Chondrocyte (in vitro differentiated cells): ENCODE measurements at regions not wholly inside any gene's neighbourhood (a gene's known extent, or its start where the extent isn't known, plus 50 kb on each side); places are given as distances from the start of the nearest gene placed in this dataset.

Experiments
- DNase-seq: peaks from one replicate; pipeline ENCODE4 v3.0.0; 2021; ENCODE audit warnings: mixed read lengths, low spot score
- H3K27ac Mint-ChIP-seq: one replicate; pipeline ENCODE4 v1.8.0; 2021; ENCODE audit warnings: mild to moderate bottlenecking, moderate library complexity, mixed read lengths; ENCODE audit not compliant: unreplicated experiment
- H3K27me3 Mint-ChIP-seq: 2 replicates; pipeline ENCODE4 v1.8.0; 2021; ENCODE audit warnings: low read depth, mixed read lengths
- H3K36me3 Mint-ChIP-seq: 2 replicates; pipeline ENCODE4 v1.8.0; 2021; ENCODE audit warnings: low read depth, mixed read lengths
- H3K4me1 Mint-ChIP-seq: 2 replicates; pipeline ENCODE4 v1.8.0; 2021; ENCODE audit warnings: low read depth, mild to moderate bottlenecking, mixed read lengths
- H3K4me3 Mint-ChIP-seq: one replicate; pipeline ENCODE4 v1.8.0; 2021; ENCODE audit warnings: mild to moderate bottlenecking, moderate library complexity, mixed read lengths; ENCODE audit not compliant: unreplicated experiment
- H3K9me3 Mint-ChIP-seq: 2 replicates; pipeline ENCODE4 v1.8.0; 2021; ENCODE audit warnings: low read depth, mixed read lengths
- TF ChIP-seq, protein P1 (sequence below): fragments of 200-600 bp; sonication (generic); IDR thresholded peaks from 2 replicates; pipeline ENCODE4 v1.5.0; 2021; ENCODE audit warnings: antibody characterized with exemption, mild to moderate bottlenecking, moderate library complexity

DNA sequence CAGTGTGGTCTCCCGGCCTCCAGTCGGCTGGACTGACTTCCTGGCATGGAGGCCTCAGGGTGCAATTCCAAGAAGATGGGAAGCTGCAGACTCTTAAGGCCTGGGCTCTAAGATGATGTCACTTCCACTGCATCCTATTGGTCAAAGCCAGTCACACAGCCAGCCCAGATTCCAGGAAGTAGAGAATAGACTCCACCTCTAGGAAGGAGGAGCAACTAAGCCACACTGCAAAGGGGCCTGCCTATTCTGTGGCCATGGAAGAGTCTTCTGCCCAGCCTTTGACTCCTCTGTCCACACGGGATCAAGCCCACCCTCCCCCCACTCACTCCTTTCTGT lies 103.9 kb upstream of the RFLNA start:
- H3K36me3 Mint-ChIP-seq: peaks cover 2% of the 10 kb centered on the region
- H3K27ac Mint-ChIP-seq: no peak overlapping the region
- H3K4me1 Mint-ChIP-seq: peaks cover 15% of the 10 kb centered on the region
- no peaks in the 10 kb centered on the region for H3K27me3 Mint-ChIP-seq
- DNase-seq: no peak
- peaks cover 4% of the 10 kb centered on the region for H3K9me3 Mint-ChIP-seq
- TF ChIP-seq, protein P1, sequence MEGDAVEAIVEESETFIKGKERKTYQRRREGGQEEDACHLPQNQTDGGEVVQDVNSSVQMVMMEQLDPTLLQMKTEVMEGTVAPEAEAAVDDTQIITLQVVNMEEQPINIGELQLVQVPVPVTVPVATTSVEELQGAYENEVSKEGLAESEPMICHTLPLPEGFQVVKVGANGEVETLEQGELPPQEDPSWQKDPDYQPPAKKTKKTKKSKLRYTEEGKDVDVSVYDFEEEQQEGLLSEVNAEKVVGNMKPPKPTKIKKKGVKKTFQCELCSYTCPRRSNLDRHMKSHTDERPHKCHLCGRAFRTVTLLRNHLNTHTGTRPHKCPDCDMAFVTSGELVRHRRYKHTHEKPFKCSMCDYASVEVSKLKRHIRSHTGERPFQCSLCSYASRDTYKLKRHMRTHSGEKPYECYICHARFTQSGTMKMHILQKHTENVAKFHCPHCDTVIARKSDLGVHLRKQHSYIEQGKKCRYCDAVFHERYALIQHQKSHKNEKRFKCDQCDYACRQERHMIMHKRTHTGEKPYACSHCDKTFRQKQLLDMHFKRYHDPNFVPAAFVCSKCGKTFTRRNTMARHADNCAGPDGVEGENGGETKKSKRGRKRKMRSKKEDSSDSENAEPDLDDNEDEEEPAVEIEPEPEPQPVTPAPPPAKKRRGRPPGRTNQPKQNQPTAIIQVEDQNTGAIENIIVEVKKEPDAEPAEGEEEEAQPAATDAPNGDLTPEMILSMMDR: no peak
- no peak overlapping the region for H3K4me3 Mint-ChIP-seq

DNA sequence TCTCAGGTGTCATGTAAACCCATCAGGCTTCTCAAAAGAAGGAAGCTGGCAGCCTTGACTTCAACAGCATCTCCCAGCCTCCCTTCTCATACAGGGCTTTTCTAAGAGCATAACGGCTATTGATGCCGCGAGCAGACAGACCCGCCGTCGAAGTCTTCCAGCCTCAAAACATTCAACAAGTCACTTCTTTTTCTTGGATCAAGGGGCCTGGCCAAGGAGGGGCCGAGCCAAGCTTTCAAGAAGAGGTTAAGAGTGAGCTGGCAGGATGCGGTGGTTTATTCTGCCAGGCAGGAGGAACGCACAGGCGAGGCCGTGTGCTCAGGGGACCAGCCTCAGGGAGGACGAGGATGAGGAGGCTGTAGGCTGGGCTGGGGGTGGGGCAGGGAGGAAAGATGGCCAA lies 102.9 kb upstream of the RFLNA start:
- no peak overlapping the region for H3K4me3 Mint-ChIP-seq
- H3K36me3 Mint-ChIP-seq: peaks cover 2% of the 10 kb centered on the region
- peaks cover 9% of the 10 kb centered on the region for H3K9me3 Mint-ChIP-seq
- DNase-seq: no peak
- TF ChIP-seq, protein P1: no peak
- no peaks in the 10 kb centered on the region for H3K27me3 Mint-ChIP-seq
- H3K4me1 Mint-ChIP-seq: peaks cover 15% of the 10 kb centered on the region
- no peak overlapping the region for H3K27ac Mint-ChIP-seq

DNA sequence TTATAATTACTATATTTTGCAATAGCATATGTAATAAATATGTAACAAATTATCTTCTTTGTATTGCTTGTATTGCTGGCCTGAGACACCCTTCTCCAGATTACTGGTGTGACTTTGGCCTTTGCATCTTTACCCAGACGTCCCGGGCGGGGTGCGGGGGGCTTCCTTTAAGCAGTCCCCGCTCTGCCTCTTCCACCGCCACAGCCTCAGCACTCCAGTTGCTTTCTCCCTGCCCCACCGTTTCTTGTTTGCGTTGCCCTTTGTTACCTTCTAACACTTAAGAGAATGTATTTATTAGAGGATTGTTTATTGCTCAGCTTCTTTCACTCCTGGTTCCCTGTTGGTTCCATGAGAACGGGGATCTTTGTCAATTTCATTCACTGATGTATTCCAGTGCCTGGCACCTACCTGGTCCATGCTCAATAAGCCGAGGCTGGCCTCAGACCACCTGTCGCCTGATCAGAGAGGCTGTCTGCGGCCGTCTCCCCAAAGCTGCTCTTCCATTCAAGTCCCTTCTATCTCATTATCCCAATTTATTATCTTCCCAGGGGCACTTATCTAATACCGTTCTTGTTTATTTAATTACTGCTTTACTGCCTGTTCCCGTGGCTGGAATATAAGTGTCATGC lies 100.5 kb upstream of the RFLNA start:
- DNase-seq: no peak
- Mint-ChIP-seq H3K4me1 (peaks cover 1% of the 10 kb centered on the region), H3K4me3 (no peak overlapping the region), H3K27me3 (no peaks in the 10 kb centered on the region), H3K36me3 (peaks cover 5% of the 10 kb centered on the region), H3K9me3 (peaks cover 17% of the 10 kb centered on the region), H3K27ac (no peak overlapping the region)
- TF ChIP-seq, protein P1: no peak

DNA sequence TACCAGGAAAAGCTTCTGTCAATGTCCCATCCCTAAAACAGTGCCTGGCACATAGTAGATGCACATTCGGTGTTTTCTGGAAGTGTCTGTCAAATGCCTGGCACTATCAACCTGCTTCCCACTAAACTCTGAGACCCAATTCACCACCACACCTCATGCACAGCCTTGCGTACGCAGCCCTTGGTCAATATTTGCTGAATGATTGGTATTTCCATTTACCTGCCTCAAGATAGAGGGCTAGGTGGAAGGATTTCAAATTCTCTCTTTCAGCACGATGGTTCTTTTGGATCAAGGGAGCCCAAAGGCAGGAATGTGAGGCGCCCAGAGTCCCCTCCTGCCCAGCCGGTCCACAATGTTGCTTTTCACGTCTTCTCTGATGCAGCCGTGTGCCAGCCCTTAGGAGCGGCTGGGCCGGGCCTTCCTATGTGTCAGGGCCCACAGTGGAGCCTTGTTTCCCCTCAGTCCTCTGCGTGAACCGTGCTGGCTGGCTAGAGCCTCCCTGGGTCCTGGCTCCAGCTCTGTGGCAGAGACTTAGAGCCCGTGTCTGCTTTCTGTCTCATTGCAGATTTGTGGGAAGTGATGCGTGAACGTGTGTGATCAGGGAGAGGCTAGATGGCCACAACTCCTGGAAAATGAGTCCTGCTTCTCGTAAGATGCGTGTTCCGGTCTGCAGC lies 99.9 kb upstream of the RFLNA start:
- DNase-seq: no peak
- H3K4me1 Mint-ChIP-seq: no peaks in the 10 kb centered on the region
- no peak overlapping the region for H3K4me3 Mint-ChIP-seq
- H3K27me3 Mint-ChIP-seq: no peaks in the 10 kb centered on the region
- H3K36me3 Mint-ChIP-seq: peaks cover 5% of the 10 kb centered on the region
- no peak overlapping the region for H3K27ac Mint-ChIP-seq
- TF ChIP-seq, protein P1: no peak
- peaks cover 17% of the 10 kb centered on the region for H3K9me3 Mint-ChIP-seq

DNA sequence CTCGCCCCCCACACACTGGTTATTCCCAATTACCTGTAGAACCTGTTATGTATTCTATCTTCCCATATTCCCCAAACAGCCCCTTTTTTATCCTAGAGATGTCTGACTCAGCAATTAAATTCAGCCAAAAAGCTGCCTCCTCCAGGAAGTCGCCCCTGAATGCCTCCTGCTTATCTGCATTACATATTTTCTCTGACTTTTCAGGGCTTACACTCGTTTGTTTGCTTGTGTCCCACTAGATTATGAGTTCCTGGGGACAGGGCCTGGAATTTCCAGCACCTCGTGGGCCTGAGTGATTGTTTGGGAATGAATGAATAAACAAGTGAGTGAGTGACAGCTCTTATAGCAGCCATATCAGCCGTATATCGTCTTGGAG lies 99.3 kb upstream of the RFLNA start:
- Mint-ChIP-seq H3K27me3 (no peaks in the 10 kb centered on the region), H3K27ac (no peak overlapping the region)
- TF ChIP-seq, protein P1: no peak

More for the DNA sequence above, 99.3 kb upstream of the RFLNA start:
- no peak overlapping the region for H3K4me3 Mint-ChIP-seq
- no peak for DNase-seq
- no peaks in the 10 kb centered on the region for H3K4me1 Mint-ChIP-seq
- H3K9me3 Mint-ChIP-seq: peaks cover 17% of the 10 kb centered on the region
- H3K36me3 Mint-ChIP-seq: peaks cover 5% of the 10 kb centered on the region
